Dedifferentiated amniotic fluid mesenchymal stem cell (primary cell): ENCODE measurements at regions not wholly inside any gene's neighbourhood (a gene's known extent, or its start where the extent isn't known, plus 50 kb on each side); places are given as distances from the start of the nearest gene placed in this dataset.

ENCODE experiments used
- DNase-seq: peaks from one replicate; pipeline ENCODE4 v3.0.0-alpha.2; 2016; ENCODE audit errors: extremely low spot score

GRCh38 chr2:180144338-180144813, 137.3 kb upstream of the CWC22 start:
- no peak for DNase-seq

GRCh38 chr2:180143633-180144337, 136.7 kb upstream of the CWC22 start:
- DNase-seq = no peak

GRCh38 chr2:180141600-180141999, 134.5 kb upstream of the CWC22 start:
- no peak for DNase-seq

GRCh38 chr2:180133736-180134135, 126.6 kb upstream of the CWC22 start:
- DNase-seq = no peak

GRCh38 chr2:180130403-180130802, 123.3 kb upstream of the CWC22 start:
- no peak for DNase-seq

- no peak for DNase-seq
These were observed 121.8 kb upstream of the CWC22 start for GRCh38 chr2:180128861-180129260.

- DNase-seq = peak; percentile 94
These were observed 118.3 kb upstream of the CWC22 start for GRCh38 chr2:180125245-180125962.

GRCh38 chr2:180124273-180125139, 117.4 kb upstream of the CWC22 start:
- DNase-seq = peak; percentile 71

- no peak for DNase-seq
These were observed 115.8 kb upstream of the CWC22 start for GRCh38 chr2:180122874-180123273.

GRCh38 chr2:180115675-180116074, 108.6 kb upstream of the CWC22 start:
- DNase-seq = no peak

- no peak for DNase-seq
These were observed 108.2 kb upstream of the CWC22 start for GRCh38 chr2:180115269-180115668.

- DNase-seq = no peak
These were observed 104.8 kb upstream of the CWC22 start for GRCh38 chr2:180111901-180112300.

GRCh38 chr2:180110469-180110868, 103.4 kb upstream of the CWC22 start:
- DNase-seq = no peak

- DNase-seq = no peak
These were observed 94.7 kb upstream of the CWC22 start for GRCh38 chr2:180101846-180102245.

- DNase-seq = no peak
These were observed 92.2 kb upstream of the CWC22 start for GRCh38 chr2:180099308-180099707.

- DNase-seq = no peak
These were observed 78.0 kb upstream of the CWC22 start for GRCh38 chr2:180085144-180085543.

GRCh38 chr2:180077295-180077906, 70.3 kb upstream of the CWC22 start:
- DNase-seq = peak; percentile 33

- no peak for DNase-seq
These were observed 68.8 kb upstream of the CWC22 start for GRCh38 chr2:180075870-180076269.

- DNase-seq = no peak
These were observed 64.7 kb upstream of the CWC22 start for GRCh38 chr2:180071797-180072196.

GRCh38 chr2:180063494-180064092, 56.5 kb upstream of the CWC22 start:
- no peak for DNase-seq

GRCh38 chr2:180062178-180062577, 55.1 kb upstream of the CWC22 start:
- no peak for DNase-seq
